22Rv1 (cell line): ENCODE measurements at regions not wholly inside any gene's neighbourhood (a gene's known extent, or its start where the extent isn't known, plus 50 kb on each side); places are given as distances from the start of the nearest gene placed in this dataset.

Experiments
- CTCF ChIP-seq: fragments of 450-650 bp; IDR thresholded peaks from 2 replicates; pipeline ENCODE4 v1.5.1; 2017; ENCODE audit warnings: mild to moderate bottlenecking
- ZFX ChIP-seq: fragments of 450-650 bp; IDR thresholded peaks from 2 replicates; pipeline ENCODE4 v1.6.1; 2017; ENCODE audit warnings: antibody characterized with exemption, borderline replicate concordance

DNA sequence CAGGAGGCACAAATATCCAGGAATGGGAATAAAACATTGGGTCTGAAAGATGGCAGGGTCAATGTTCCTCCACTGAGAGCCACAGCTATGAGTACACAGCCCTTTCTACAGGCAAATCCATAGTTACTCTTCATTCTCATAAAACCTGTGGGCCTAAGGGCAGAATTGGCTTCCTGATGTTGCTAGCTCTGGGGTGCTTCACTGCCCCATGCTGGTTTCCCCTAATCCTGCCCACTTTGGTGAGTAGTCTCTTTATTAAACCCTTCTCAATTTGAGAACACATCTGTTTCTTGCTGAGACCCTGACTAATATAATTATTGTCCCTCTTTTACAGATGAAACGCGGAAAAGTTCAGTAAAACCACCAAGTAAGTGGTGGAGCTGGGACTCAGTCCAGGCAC, 66.3 kb upstream of the RAI14 start:
- no peak for TF ChIP-seq CTCF
- TF ChIP-seq ZFX = no peak
